ENCODE measurements at regions not wholly inside any gene's neighbourhood (a gene's known extent, or its start where the extent isn't known, plus 50 kb on each side); places are given as distances from the start of the nearest gene placed in this dataset.

- Histone ChIP-seq H2BK120ac (ENCODE audit: low read depth, low read length) (no peak overlapping the region), H3K9ac (ENCODE audit: low read depth, low read length, poor library complexity) (no peak overlapping the region), H3K4me3 (ENCODE audit: low read length in 2 of 2) (no peak overlapping the region), H2BK12ac (ENCODE audit: low read length) (no peak overlapping the region), H3K14ac (ENCODE audit: low read length) (peak overlapping the region; percentile 38), H3K9me3 (replicated peaks in 1 of 2; ENCODE audit: control insufficient read depth in 2 of 2, insufficient read depth in 1 of 2, low read depth in 1 of 2, low read length in 2 of 2) (no peaks in the 10 kb centered on the region), H3K18ac (ENCODE audit: low read length) (no peak overlapping the region), H3K4me2 (ENCODE audit: insufficient read depth, low read length, poor library complexity, severe bottlenecking) (no peak overlapping the region), H3K27ac (replicated peaks; ENCODE audit: low read length) (no peak overlapping the region), H4K8ac (ENCODE audit: low read depth, low read length) (no peak overlapping the region), H3K4ac (ENCODE audit: low read length) (no peak overlapping the region), H2AFZ (ENCODE audit: low read length) (no peak overlapping the region), H3K23ac (ENCODE audit: low read depth, low read length, poor library complexity) (no peak overlapping the region), H3K79me1 (ENCODE audit: low read depth, low read length) (no peaks in the 10 kb centered on the region), H3K27me3 (ENCODE audit: control insufficient read depth in 3 of 3, insufficient read depth in 3 of 3, low read depth in 1 of 3, low read length in 3 of 3) (no peaks in the 10 kb centered on the region), H2AK5ac (ENCODE audit: low read depth, low read length) (no peak overlapping the region), H3K36me3 (replicated peaks in 1 of 2; ENCODE audit: control insufficient read depth in 2 of 2, insufficient read depth in 2 of 2, low read length in 2 of 2) (no peaks in the 10 kb centered on the region), H2BK15ac (ENCODE audit: low read length) (no peak overlapping the region), H3K4me1 (ENCODE audit: control insufficient read depth in 2 of 2, insufficient read depth in 1 of 2, low read depth in 1 of 2, low read length in 2 of 2) (no peaks in the 10 kb centered on the region), H2BK5ac (ENCODE audit: low read length) (peak overlapping the region; percentile 24), H4K91ac (ENCODE audit: low read depth, low read length, poor library complexity) (no peak overlapping the region)
- WGBS, 2 donors (ENCODE audit: extremely low coverage in 2 of 2, insufficient read length in 2 of 2, insufficient replicate concordance in 1 of 2), result no CpG with 5 or more reads among the region's 16 CpGs
- DNase-seq (ENCODE audit: low spot score), result no peak
These were observed 320.0 kb upstream of the VWC2 start for GRCh38 chr7:49453486-49453885.

DNA sequence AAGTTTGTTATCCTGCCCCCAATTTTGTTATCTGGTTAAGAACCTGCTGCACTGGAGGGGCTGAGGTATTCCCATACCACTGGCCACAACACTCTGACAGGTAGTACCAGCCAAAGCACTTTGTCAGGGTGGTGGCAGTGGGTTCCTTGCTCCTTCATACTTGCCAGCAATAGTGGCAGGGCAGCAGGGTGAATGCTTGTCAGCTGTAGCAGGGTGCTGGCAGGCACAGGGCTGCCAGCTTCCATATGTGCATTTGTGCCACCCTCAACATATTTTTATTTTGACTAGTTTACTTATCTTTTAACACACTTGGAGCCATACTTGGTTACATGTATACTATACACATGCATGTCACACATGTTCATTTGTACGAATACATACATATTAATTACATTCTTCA lies 294.0 kb upstream of the VWC2 start:
- H2BK5ac ChIP-seq (ENCODE audit: low read length), result no peak overlapping the region

GRCh38 chr7:49479936-49480544 lies 293.4 kb upstream of the VWC2 start:
- no peaks in the 10 kb centered on the region for H3K9me3 ChIP-seq (replicated peaks in 1 of 2; ENCODE audit: control insufficient read depth in 2 of 2, insufficient read depth in 1 of 2, low read depth in 1 of 2, low read length in 2 of 2)
- H4K91ac ChIP-seq (ENCODE audit: low read depth, low read length, poor library complexity), result no peak overlapping the region
- H2AK5ac ChIP-seq (ENCODE audit: low read depth, low read length), result no peak overlapping the region
- H3K4me2 ChIP-seq (ENCODE audit: insufficient read depth, low read length, poor library complexity, severe bottlenecking), result no peak overlapping the region
- H2BK5ac ChIP-seq (ENCODE audit: low read length), result no peak overlapping the region
- no peak overlapping the region for H3K9ac ChIP-seq (ENCODE audit: low read depth, low read length, poor library complexity)
- WGBS, 2 donors (ENCODE audit: extremely low coverage in 2 of 2, insufficient read length in 2 of 2, insufficient replicate concordance in 1 of 2), result no CpG with 5 or more reads among the region's 4 CpGs
- DNase-seq (ENCODE audit: low spot score), result no peak
- no peak overlapping the region for H3K23ac ChIP-seq (ENCODE audit: low read depth, low read length, poor library complexity)
- no peak overlapping the region for H2AFZ ChIP-seq (ENCODE audit: low read length)
- H3K4me1 ChIP-seq (ENCODE audit: control insufficient read depth in 2 of 2, insufficient read depth in 1 of 2, low read depth in 1 of 2, low read length in 2 of 2), result no peaks in the 10 kb centered on the region
- no peaks in the 10 kb centered on the region for H3K27me3 ChIP-seq (ENCODE audit: control insufficient read depth in 3 of 3, insufficient read depth in 3 of 3, low read depth in 1 of 3, low read length in 3 of 3)
- no peak overlapping the region for H3K4ac ChIP-seq (ENCODE audit: low read length)
- H3K18ac ChIP-seq (ENCODE audit: low read length), result no peak overlapping the region
- no peak overlapping the region for H2BK12ac ChIP-seq (ENCODE audit: low read length)
- no peak overlapping the region for H3K27ac ChIP-seq (replicated peaks; ENCODE audit: low read length)
- H3K14ac ChIP-seq (ENCODE audit: low read length), result no peak overlapping the region
- no peak overlapping the region for H2BK120ac ChIP-seq (ENCODE audit: low read depth, low read length)
- H3K79me1 ChIP-seq (ENCODE audit: low read depth, low read length), result no peaks in the 10 kb centered on the region
- H4K8ac ChIP-seq (ENCODE audit: low read depth, low read length), result no peak overlapping the region
- no peaks in the 10 kb centered on the region for H3K36me3 ChIP-seq (replicated peaks in 1 of 2; ENCODE audit: control insufficient read depth in 2 of 2, insufficient read depth in 2 of 2, low read length in 2 of 2)
- no peak overlapping the region for H2BK15ac ChIP-seq (ENCODE audit: low read length)
- H3K4me3 ChIP-seq (ENCODE audit: low read length in 2 of 2), result no peak overlapping the region

More for the DNA sequence above, 294.0 kb upstream of the VWC2 start:
- H4K91ac ChIP-seq (ENCODE audit: low read depth, low read length, poor library complexity), result no peak overlapping the region
- no peak overlapping the region for H3K23ac ChIP-seq (ENCODE audit: low read depth, low read length, poor library complexity)
- no peak overlapping the region for H4K8ac ChIP-seq (ENCODE audit: low read depth, low read length)
- no peak overlapping the region for H2BK120ac ChIP-seq (ENCODE audit: low read depth, low read length)
- H3K4me1 ChIP-seq (ENCODE audit: control insufficient read depth in 2 of 2, insufficient read depth in 1 of 2, low read depth in 1 of 2, low read length in 2 of 2), result no peaks in the 10 kb centered on the region
- no peaks in the 10 kb centered on the region for H3K36me3 ChIP-seq (replicated peaks in 1 of 2; ENCODE audit: control insufficient read depth in 2 of 2, insufficient read depth in 2 of 2, low read length in 2 of 2)
- H3K18ac ChIP-seq (ENCODE audit: low read length), result no peak overlapping the region
- no peak overlapping the region for H3K9ac ChIP-seq (ENCODE audit: low read depth, low read length, poor library complexity)
- no peak overlapping the region for H3K14ac ChIP-seq (ENCODE audit: low read length)
- H2AK5ac ChIP-seq (ENCODE audit: low read depth, low read length), result no peak overlapping the region
- DNase-seq (ENCODE audit: low spot score), result no peak
- no peak overlapping the region for H2AFZ ChIP-seq (ENCODE audit: low read length)
- H2BK15ac ChIP-seq (ENCODE audit: low read length), result no peak overlapping the region
- H3K4ac ChIP-seq (ENCODE audit: low read length), result no peak overlapping the region
- no peak overlapping the region for H2BK12ac ChIP-seq (ENCODE audit: low read length)
- H3K27ac ChIP-seq (replicated peaks; ENCODE audit: low read length), result no peak overlapping the region
- WGBS, 2 donors (ENCODE audit: extremely low coverage in 2 of 2, insufficient read length in 2 of 2, insufficient replicate concordance in 1 of 2), result 100% methylated on average over 1 of the region's 1 CpG; no CpG with 5 or more reads in 1 of the 2 donors
- H3K79me1 ChIP-seq (ENCODE audit: low read depth, low read length), result no peaks in the 10 kb centered on the region
- H3K4me2 ChIP-seq (ENCODE audit: insufficient read depth, low read length, poor library complexity, severe bottlenecking), result no peak overlapping the region
- H3K4me3 ChIP-seq (ENCODE audit: low read length in 2 of 2), result no peak overlapping the region
- H3K9me3 ChIP-seq (replicated peaks in 1 of 2; ENCODE audit: control insufficient read depth in 2 of 2, insufficient read depth in 1 of 2, low read depth in 1 of 2, low read length in 2 of 2), result no peaks in the 10 kb centered on the region
- no peaks in the 10 kb centered on the region for H3K27me3 ChIP-seq (ENCODE audit: control insufficient read depth in 3 of 3, insufficient read depth in 3 of 3, low read depth in 1 of 3, low read length in 3 of 3)

- no peak overlapping the region for H2BK15ac ChIP-seq (ENCODE audit: low read length)
- no peaks in the 10 kb centered on the region for H3K36me3 ChIP-seq (replicated peaks in 1 of 2; ENCODE audit: control insufficient read depth in 2 of 2, insufficient read depth in 2 of 2, low read length in 2 of 2)
- H3K4me2 ChIP-seq (ENCODE audit: insufficient read depth, low read length, poor library complexity, severe bottlenecking), result no peak overlapping the region
- no peaks in the 10 kb centered on the region for H3K4me1 ChIP-seq (ENCODE audit: control insufficient read depth in 2 of 2, insufficient read depth in 1 of 2, low read depth in 1 of 2, low read length in 2 of 2)
- no peak overlapping the region for H3K14ac ChIP-seq (ENCODE audit: low read length)
- no peaks in the 10 kb centered on the region for H3K9me3 ChIP-seq (replicated peaks in 1 of 2; ENCODE audit: control insufficient read depth in 2 of 2, insufficient read depth in 1 of 2, low read depth in 1 of 2, low read length in 2 of 2)
- no peak overlapping the region for H4K91ac ChIP-seq (ENCODE audit: low read depth, low read length, poor library complexity)
- DNase-seq (ENCODE audit: low spot score), result no peak
- no peak overlapping the region for H3K9ac ChIP-seq (ENCODE audit: low read depth, low read length, poor library complexity)
- H2BK5ac ChIP-seq (ENCODE audit: low read length), result no peak overlapping the region
- H3K27me3 ChIP-seq (ENCODE audit: control insufficient read depth in 3 of 3, insufficient read depth in 3 of 3, low read depth in 1 of 3, low read length in 3 of 3), result no peaks in the 10 kb centered on the region
- no peak overlapping the region for H3K27ac ChIP-seq (replicated peaks; ENCODE audit: low read length)
- no CpG with 5 or more reads among the region's 1 CpG for WGBS, 2 donors (ENCODE audit: extremely low coverage in 2 of 2, insufficient read length in 2 of 2, insufficient replicate concordance in 1 of 2)
- H4K8ac ChIP-seq (ENCODE audit: low read depth, low read length), result no peak overlapping the region
- H3K4me3 ChIP-seq (ENCODE audit: low read length in 2 of 2), result no peak overlapping the region
- H3K4ac ChIP-seq (ENCODE audit: low read length), result no peak overlapping the region
- H2BK12ac ChIP-seq (ENCODE audit: low read length), result no peak overlapping the region
- H3K23ac ChIP-seq (ENCODE audit: low read depth, low read length, poor library complexity), result no peak overlapping the region
- no peak overlapping the region for H2AK5ac ChIP-seq (ENCODE audit: low read depth, low read length)
- H3K18ac ChIP-seq (ENCODE audit: low read length), result no peak overlapping the region
- H2BK120ac ChIP-seq (ENCODE audit: low read depth, low read length), result no peak overlapping the region
- H3K79me1 ChIP-seq (ENCODE audit: low read depth, low read length), result no peaks in the 10 kb centered on the region
- H2AFZ ChIP-seq (ENCODE audit: low read length), result no peak overlapping the region
These were observed 292.4 kb upstream of the VWC2 start for GRCh38 chr7:49481075-49481474.

All from neuronal stem cell (in vitro differentiated cells).